Uterus (tissue), 3 donors: ENCODE measurements at regions not wholly inside any gene's neighbourhood (a gene's known extent, or its start where the extent isn't known, plus 50 kb on each side); places are given as distances from the start of the nearest gene placed in this dataset.
"Not testable (repeated sequence)": the region's sequence is repeated elsewhere in the genome, so short reads cannot be mapped to it uniquely, and the experiment has no call there.

ENCODE experiments used
- DNase-seq, 2 donors: peaks; one replicate each; pipeline ENCODE4 v3.0.0-alpha.2; 2019 to 2020
- H3K27ac ChIP-seq, 2 donors: fragments of 200-600 bp; sonication (generic); 1 replicate in 1 of 2; 2 replicates in 1 of 2; pipeline ENCODE4 v1.5.1; 2016 to 2018
- H3K27me3 ChIP-seq, 2 donors: fragments of 200-600 bp; sonication (generic); one replicate each; pipeline ENCODE4 v1.5.1; 2018 to 2019; ENCODE audit warnings: control low read depth in 1 of 2
- H3K36me3 ChIP-seq, 2 donors: fragments of 200-600 bp; sonication (generic); one replicate each; pipeline ENCODE4 v1.5.1; 2019; ENCODE audit warnings: control low read depth in 1 of 2
- H3K4me1 ChIP-seq, 2 donors: fragments of 200-600 bp; sonication (generic); one replicate each; pipeline ENCODE4 v1.5.1; 2018 to 2019; ENCODE audit warnings: control low read depth in 1 of 2
- H3K4me3 ChIP-seq, 2 donors: fragments of 200-600 bp; sonication (generic); 1 replicate in 1 of 2; 2 replicates in 1 of 2; pipeline ENCODE4 v1.5.1; 2018 to 2019; ENCODE audit warnings: mild to moderate bottlenecking in 1 of 2
- H3K9me3 ChIP-seq, 2 donors: fragments of 200-600 bp; sonication (generic); one replicate each; pipeline ENCODE4 v1.5.1; 2019; ENCODE audit warnings: control low read depth in 1 of 2
- POLR2A ChIP-seq, 2 donors: fragments of 450-650 bp; IDR thresholded peaks; one replicate each; pipeline ENCODE4 v1.6.1; 2016; ENCODE audit warnings: antibody characterized with exemption in 2 of 2, mild to moderate bottlenecking in 1 of 2, moderate library complexity in 1 of 2
- intact Hi-C: fragments of 100-400 bp; cut with DNase I; formaldehyde crosslinking; loops from one replicate; pipeline ENCODE4 v1.15.1; 2023; ENCODE audit warnings: low total_unique reads
- TF ChIP-seq, protein P1 (sequence below), 4 experiments: fragments of 200-600 bp in 2 of 4; fragments of 450-650 bp in 2 of 4; sonication (generic) in 2 of 4; IDR thresholded peaks; one replicate each; pipeline ENCODE4 v1.5.1; 2016 to 2019; ENCODE audit warnings: antibody characterized with exemption in 4 of 4, mild to moderate bottlenecking in 2 of 4, moderate library complexity in 1 of 4
- donor health status: DM: yes; HTN: yes; CAD: no.

DNA sequence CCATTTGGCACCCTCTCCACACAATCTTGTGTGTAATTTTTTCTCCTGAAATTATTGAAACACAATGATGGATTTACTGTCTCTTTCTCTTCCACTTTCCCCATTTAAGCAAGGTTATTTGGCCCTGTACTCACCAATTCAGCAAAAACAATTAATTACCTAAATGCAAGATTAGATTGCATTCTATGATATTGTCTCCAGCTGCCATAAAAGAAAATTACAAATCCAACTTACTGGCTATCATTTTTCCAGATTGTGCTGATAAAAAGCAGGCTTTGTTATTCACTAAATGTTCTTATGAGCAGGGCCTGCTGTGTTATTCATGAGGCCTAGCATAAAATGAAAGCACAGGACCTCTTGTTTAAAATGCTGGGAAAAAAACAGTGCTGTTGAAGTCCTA, 95.8 kb upstream of the IRAK1BP1 start:
- Histone ChIP-seq H3K36me3 (no peaks in the 10 kb centered on the region), H3K27ac (no peak overlapping the region), H3K4me3 (no peak overlapping the region), H3K4me1 (no peaks in the 10 kb centered on the region), H3K27me3 (no peaks in the 10 kb centered on the region), H3K9me3 (no peaks in the 10 kb centered on the region)
- no peak for DNase-seq
- TF ChIP-seq POLR2A (IDR thresholded peaks at IDR 0.05) = no peak
- TF ChIP-seq, protein P1, sequence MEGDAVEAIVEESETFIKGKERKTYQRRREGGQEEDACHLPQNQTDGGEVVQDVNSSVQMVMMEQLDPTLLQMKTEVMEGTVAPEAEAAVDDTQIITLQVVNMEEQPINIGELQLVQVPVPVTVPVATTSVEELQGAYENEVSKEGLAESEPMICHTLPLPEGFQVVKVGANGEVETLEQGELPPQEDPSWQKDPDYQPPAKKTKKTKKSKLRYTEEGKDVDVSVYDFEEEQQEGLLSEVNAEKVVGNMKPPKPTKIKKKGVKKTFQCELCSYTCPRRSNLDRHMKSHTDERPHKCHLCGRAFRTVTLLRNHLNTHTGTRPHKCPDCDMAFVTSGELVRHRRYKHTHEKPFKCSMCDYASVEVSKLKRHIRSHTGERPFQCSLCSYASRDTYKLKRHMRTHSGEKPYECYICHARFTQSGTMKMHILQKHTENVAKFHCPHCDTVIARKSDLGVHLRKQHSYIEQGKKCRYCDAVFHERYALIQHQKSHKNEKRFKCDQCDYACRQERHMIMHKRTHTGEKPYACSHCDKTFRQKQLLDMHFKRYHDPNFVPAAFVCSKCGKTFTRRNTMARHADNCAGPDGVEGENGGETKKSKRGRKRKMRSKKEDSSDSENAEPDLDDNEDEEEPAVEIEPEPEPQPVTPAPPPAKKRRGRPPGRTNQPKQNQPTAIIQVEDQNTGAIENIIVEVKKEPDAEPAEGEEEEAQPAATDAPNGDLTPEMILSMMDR (IDR thresholded peaks at IDR 0.05) = no peak
- intact Hi-C loops = no loop called here

DNA sequence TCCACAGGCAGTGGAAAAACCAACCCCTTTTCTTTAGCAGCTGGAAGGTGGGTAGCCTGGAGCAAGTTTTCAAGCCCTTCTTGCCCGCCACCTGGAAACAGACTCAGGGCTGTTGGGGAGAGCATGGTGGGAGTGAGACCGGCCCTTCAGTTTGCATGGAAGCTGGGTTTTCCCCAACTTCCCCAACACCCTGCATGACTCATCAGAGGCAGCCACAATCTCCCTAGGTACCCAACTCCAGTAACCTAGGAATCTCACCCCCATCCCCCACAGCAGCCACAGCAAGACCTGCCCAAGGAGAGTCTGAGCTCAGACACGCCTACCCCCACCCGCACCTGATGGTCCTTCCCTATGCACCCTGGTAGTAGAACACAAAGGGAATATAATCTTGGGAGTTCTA, 86.3 kb upstream of the IRAK1BP1 start:
- intact Hi-C loops = no loop called here
- no peaks in the 10 kb centered on the region for H3K36me3 ChIP-seq
- TF ChIP-seq, protein P1 (IDR thresholded peaks at IDR 0.05) = no peak
- TF ChIP-seq POLR2A (IDR thresholded peaks at IDR 0.05) = no peak
- H3K27me3 ChIP-seq = no peaks in the 10 kb centered on the region
- no peak for DNase-seq
- H3K4me3 ChIP-seq = no peak overlapping the region
- no peaks in the 10 kb centered on the region for H3K9me3 ChIP-seq
- no peaks in the 10 kb centered on the region for H3K4me1 ChIP-seq
- H3K27ac ChIP-seq = no peak overlapping the region

DNA sequence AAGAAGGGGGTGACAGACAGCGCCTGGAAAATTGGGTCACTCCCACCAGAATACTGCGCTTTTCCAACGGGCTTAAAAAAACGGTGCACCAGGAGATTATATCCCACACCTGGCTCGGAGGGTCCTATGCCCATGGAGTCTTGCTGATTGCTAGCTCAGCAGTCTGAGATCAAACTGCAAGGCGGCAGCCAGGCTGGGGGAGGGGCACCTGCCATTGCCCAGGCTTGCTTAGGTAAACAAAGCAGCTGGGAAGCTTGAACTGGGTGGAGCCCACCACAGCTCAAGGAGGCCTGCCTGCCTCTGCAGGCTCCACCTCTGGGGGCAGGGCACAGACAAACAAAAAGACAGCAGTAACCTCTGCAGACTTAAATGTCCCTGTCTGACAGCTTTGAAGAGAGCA, 84.0 kb upstream of the IRAK1BP1 start:
- H3K9me3 ChIP-seq, intact Hi-C loops, H3K27ac ChIP-seq, H3K4me1 ChIP-seq, H3K4me3 ChIP-seq, H3K27me3 ChIP-seq, DNase-seq, H3K36me3 ChIP-seq: not testable (repeated sequence)

DNA sequence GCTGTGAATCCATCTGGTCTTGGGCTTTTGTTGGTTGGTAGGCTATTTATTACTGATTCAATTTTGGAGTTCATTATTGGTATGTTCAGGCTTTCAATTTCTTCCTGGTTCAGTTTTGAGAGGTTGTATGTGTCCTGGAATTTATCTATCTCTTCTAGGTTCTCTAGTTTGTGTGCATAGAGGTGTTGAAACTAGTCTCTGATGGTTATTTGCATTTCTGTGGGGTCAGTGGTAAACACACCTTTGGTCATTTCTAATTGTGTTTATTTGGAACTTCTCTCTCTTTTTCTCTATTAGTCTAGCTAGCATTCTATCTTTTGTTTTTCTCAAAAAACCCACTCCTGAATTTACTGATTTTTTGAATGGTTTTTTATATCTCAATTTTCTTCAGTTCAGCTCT, 70.1 kb upstream of the IRAK1BP1 start:
- no peaks in the 10 kb centered on the region for H3K36me3 ChIP-seq
- no peaks in the 10 kb centered on the region for H3K4me1 ChIP-seq
- H3K27ac ChIP-seq = no peak overlapping the region
- H3K9me3 ChIP-seq = no peaks in the 10 kb centered on the region
- H3K4me3 ChIP-seq = no peak overlapping the region
- TF ChIP-seq, protein P1 (IDR thresholded peaks at IDR 0.05) = no peak
- TF ChIP-seq POLR2A (IDR thresholded peaks at IDR 0.05) = no peak
- no peaks in the 10 kb centered on the region for H3K27me3 ChIP-seq
- no peak for DNase-seq
- intact Hi-C loops = no loop called here

DNA sequence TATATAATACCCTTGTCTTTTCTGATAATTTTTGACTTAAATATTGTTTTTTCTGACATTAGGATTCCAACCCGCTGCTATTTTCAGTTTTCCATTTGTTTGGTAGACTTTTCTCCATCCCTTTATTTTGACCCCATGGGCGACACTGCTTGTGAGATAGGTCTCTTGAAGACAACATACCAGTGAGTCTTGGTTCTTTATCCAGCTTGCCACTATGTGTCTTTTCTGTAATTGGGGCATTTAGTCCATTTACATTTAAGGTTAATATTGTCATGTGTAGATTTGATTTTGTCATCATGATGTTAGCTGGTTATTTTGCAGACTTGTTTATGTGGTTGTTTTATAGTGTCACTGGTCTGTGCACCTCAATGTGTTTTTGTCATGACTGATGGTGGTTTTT, 67.7 kb upstream of the IRAK1BP1 start:
- intact Hi-C loops = no loop called here
- Histone ChIP-seq H3K4me3 (no peak overlapping the region), H3K27me3 (no peaks in the 10 kb centered on the region), H3K36me3 (no peaks in the 10 kb centered on the region), H3K4me1 (no peaks in the 10 kb centered on the region), H3K9me3 (no peaks in the 10 kb centered on the region), H3K27ac (no peak overlapping the region)
- DNase-seq = no peak
- TF ChIP-seq, protein P1 (IDR thresholded peaks at IDR 0.05) = no peak
- TF ChIP-seq POLR2A (IDR thresholded peaks at IDR 0.05) = no peak

DNA sequence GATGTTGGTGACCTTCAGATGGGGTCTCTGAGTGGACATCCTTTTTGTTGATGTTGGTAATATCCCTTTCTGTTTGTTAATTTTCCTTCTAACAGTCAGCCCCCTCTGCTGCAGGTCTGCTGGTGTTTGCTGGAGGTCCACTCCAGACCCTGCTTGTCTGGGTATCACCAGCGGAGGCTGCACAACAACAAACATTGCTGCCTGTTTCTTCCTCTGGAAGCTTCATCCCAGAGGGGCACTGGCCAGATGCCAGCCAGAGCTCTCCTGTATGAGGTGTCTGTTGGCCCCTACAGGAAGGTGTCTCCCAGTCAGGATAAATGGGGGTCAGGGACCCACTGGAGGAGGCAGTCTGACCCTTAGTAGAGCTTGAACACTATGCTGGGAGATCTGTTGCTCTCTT, 60.6 kb upstream of the IRAK1BP1 start:
- H3K27ac ChIP-seq, H3K4me3 ChIP-seq, intact Hi-C loops, H3K36me3 ChIP-seq, H3K27me3 ChIP-seq, DNase-seq, H3K9me3 ChIP-seq, H3K4me1 ChIP-seq: not testable (repeated sequence)

DNA sequence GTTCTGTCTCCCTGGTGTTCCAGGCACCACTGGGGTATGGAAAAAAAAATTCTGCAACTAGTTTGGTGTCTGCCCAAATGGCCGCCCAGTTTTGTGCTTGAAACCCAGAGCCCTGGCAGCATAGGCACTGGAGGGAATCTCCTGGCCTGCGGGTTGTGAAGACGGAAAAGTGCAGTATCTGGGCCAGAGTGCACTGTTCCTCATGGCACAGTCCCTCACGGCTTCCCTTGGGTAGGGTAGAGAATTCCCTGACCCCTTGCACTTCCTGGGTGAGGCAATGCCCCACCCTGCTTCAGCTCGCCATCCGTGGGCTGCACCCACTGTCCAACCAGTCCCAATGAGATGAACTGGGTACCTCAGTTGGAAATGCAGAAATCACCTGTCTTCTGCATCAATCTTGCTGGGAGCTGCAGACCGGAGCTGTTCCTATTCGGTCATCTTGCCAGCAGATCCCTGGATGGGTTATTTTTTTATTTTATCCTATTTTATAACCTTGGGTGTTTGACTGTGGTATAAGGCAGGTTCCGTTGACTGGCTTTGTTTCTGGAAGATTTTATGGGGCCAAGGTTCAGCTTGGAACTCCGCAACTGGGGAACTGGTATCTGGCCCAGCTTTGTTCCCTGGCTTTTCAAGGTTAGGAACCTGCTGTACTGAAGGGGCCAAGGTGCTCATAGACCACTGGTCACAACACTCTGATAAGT, 59.5 kb upstream of the IRAK1BP1 start:
- DNase-seq, H3K9me3 ChIP-seq, H3K27ac ChIP-seq, H3K27me3 ChIP-seq, H3K4me3 ChIP-seq, H3K4me1 ChIP-seq, H3K36me3 ChIP-seq, intact Hi-C loops: not testable (repeated sequence)
